ENCODE measurements at regions not wholly inside any gene's neighbourhood (a gene's known extent, or its start where the extent isn't known, plus 50 kb on each side); places are given as distances from the start of the nearest gene placed in this dataset.
"Not testable (repeated sequence)": the region's sequence is repeated elsewhere in the genome, so short reads cannot be mapped to it uniquely, and the experiment has no call there.

- FAIRE-seq (no peak), DNase-seq (ENCODE audit: low spot score) (no peak)
These were observed 116.7 kb upstream of the KLF4 start for GRCh38 chr9:107606149-107606790.

- FAIRE-seq (no peak), DNase-seq (ENCODE audit: low spot score) (no peak)
These were observed 115.5 kb upstream of the KLF4 start for GRCh38 chr9:107605041-107605440.

DNA sequence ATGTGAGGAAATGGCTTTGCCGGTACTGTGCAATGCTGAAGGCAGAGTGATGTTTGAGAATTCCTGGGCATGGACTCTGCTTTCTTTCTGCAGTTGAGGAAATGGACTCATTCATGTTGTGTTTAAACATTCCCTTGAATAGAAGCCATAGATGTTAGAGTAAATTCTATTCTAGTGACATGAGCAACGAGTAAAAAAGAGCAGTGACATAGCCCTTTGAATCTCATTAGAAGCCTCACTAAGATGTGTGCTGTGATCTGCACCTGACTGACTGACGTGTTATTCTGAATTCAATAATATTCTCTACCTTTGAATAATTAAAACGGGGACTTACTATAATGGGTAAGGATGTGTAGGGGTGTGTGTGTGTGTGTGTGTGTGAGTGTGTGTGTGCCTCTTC, 113.7 kb upstream of the KLF4 start:
- DNase-seq (ENCODE audit: low spot score) = no peak
- no peak for FAIRE-seq

- FAIRE-seq (no peak), DNase-seq (ENCODE audit: low spot score) (no peak)
These were observed 110.5 kb upstream of the KLF4 start for GRCh38 chr9:107600060-107600573.

GRCh38 chr9:107597743-107598217, 108.2 kb upstream of the KLF4 start:
- no peak for DNase-seq (ENCODE audit: low spot score)
- no peak for FAIRE-seq

GRCh38 chr9:107594908-107595530, 105.5 kb upstream of the KLF4 start:
- no peak for DNase-seq (ENCODE audit: low spot score)
- FAIRE-seq = no peak

DNA sequence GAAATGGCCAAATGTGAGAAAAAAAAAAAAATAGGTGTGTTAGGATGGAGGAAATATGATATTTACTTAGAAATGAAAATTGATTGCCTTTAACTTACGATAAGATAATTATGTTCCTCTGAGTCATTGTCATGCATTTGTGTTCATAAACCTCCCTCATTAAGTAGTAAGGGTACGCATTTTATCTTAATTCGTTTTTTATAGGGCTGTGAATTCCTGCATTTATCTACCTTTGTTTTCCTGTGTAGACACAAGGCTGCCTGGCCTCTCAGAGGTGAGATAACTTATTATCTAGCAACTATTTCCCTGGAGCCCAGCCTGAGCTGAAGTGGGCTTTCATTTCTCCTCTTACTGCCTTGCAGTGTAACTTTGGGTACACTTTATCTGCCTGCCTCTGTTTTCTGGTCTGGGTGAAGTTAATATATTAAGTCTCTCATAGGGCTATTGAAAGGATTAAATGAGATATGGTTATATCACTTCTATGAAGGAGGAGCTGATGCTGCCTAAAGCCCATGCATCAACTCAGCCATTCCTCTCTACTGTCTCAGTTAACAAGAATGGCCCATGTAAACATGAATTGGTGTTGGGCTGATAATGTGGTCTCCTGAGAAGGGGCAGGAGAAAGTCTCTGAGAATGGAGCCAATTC, 103.8 kb upstream of the KLF4 start:
- DNase-seq (ENCODE audit: low spot score) = no peak

GRCh38 chr9:107592424-107592823, 102.9 kb upstream of the KLF4 start:
- DNase-seq (ENCODE audit: low spot score) (no peak), FAIRE-seq (no peak)

More for the DNA sequence above, 103.8 kb upstream of the KLF4 start:
- no peak for FAIRE-seq

DNA sequence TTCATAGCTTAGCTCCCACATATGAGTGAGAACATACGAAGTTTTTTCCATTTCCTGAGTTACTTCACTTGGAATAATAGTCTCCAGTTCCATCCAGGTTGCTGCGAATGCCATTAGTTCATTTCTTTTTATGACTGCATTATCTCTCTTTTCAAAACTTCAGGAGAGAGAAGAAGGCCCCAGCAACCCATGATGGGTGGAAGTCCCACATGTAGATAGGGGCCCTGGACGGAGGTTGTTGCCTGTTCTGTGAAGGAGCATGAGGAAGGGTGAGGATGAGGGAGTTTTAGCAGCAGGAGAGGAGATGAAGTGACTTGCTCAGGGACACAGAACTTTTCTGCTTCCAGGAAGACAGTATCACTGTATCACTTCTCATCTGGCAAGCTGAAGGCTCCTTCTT, 102.2 kb upstream of the KLF4 start:
- DNase-seq (ENCODE audit: low spot score) (no peak), FAIRE-seq (no peak)

DNA sequence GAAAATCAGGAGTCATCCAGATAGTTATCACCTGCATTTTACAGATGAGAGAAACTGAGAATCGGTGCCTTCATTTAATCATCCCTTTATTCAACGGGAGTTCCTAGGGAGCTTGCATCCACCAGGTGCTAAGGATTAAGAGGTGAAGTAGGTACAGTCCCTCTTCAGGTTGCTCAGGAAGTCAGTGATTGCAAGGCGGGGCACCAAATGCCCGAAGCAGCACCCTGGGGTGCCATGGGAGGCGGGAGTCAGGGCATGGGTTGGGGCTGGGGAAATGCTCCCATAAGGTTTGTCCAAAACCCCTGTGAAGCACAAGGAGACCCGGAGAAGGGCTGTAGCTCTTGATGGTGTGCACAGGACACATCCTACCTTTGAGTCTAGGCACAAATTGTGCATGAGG, 98.8 kb upstream of the KLF4 start:
- DNase-seq (ENCODE audit: low spot score) (no peak), FAIRE-seq (no peak)

GRCh38 chr9:107587191-107587963, 97.8 kb upstream of the KLF4 start:
- FAIRE-seq = no peak
- DNase-seq (ENCODE audit: low spot score) = no peak

DNA sequence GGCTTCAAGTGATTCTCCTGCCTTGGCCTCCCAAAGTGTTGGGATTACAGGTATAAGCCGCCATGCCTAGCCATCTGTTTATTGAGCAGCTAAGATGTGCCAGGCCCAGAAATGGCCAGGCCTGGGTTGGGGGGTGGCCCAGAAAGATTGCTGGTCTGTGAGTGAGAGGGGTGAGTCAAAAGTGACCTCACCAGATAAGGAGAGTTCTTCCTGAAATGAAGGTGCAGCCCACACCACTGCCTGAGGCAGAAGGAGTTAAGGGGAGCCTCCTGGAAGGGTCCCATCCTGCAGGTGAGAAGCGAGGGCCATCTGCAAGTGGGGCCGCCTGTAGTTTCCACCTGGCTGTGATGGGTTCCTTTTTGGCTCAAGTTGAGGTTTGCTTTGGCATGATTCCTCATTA, 96.9 kb upstream of the KLF4 start:
- FAIRE-seq (no peak), DNase-seq (ENCODE audit: low spot score) (no peak)

DNA sequence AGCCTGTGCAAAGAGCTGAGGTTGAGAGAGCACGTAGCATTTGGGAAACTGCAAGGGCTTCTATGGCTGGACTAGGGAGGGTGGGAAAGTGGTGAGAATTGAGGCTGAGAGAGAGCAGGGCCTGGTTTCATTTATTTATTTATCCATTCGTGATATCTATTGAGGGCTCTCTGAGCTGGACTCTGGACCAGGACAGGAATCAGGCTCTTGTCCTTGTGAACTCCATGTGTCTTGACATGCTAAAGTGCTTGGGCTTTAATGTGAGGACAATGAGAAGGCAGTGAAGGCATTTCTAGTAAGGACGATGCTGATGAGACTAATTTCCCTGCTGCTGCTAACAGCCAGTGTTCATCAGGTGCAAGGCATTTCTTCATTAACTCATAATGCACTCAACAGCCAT, 95.9 kb upstream of the KLF4 start:
- FAIRE-seq (no peak), DNase-seq (ENCODE audit: low spot score) (no peak)

DNA sequence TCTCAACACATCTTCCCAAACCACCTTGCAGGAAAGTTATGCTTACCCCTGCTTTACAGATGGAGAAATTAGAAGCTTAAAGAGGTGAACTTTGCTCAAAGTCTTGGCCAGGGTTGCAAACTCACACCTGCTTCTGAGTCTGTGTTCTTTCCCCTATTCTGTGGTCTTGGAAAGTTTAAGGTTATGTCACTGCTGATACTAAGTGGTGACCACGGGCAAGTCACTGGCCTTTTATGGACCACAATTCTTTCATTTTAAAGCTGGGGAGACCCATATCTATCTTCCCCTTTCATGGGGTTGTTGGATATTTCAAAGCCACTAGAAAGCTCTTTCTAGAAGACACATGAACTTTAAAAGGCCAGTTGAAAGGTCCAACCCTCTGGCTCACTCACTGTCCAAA, 95.4 kb upstream of the KLF4 start:
- no peak for DNase-seq (ENCODE audit: low spot score)
- FAIRE-seq = no peak

- FAIRE-seq (no peak), DNase-seq (ENCODE audit: low spot score) (no peak)
These were observed 94.6 kb upstream of the KLF4 start for GRCh38 chr9:107584186-107584585.

DNA sequence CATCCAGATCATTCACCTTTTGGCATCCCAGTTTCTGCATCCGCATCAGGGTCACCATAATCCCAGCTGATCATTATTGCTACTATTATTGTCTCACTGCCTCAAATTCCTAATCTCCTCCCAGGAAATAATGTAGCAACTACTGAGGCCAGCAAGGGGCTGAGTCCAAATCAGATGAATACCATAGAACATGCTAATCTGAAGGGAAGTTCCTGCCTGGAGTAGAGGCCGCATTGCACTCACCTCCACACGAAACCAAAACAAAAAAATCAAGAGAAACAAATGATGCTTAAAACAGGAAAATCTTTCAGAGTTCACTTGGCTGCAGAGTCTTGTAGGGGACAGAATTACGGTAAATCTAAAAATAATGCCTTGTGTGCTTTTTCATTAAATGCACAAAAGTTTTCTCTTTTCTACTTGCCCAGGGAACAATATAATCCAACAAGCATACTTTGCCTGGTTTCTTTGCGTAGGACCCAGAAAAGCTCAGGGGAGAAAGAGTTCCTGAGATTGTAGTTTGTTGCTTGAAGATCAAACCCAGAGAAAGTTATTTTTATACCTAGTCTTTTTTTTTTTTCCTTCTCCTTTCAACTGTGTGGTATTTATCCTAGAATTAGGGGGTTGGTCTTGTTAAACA, 87.7 kb upstream of the KLF4 start:
- FAIRE-seq (no peak), DNase-seq (ENCODE audit: low spot score) (no peak)

DNA sequence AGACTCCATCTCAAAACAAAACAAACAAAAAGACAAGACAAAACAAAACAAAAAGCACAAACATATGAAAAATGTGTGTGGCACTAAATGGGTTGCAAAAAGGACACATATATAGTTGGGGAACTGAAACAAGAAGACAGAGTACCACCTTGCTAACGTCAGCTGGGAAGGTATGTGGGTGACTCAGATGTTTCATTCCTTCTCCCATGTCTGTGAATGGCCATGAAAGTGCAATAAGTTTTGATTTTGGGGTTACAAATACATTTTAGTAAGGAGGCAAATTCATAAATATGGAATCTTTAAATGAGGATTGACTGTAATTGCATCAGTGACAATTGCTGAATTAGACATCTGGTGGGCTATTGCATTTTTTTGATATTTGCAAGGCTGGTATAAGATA, 81.6 kb upstream of the KLF4 start:
- DNase-seq (ENCODE audit: low spot score) = no peak
- FAIRE-seq = no peak

DNA sequence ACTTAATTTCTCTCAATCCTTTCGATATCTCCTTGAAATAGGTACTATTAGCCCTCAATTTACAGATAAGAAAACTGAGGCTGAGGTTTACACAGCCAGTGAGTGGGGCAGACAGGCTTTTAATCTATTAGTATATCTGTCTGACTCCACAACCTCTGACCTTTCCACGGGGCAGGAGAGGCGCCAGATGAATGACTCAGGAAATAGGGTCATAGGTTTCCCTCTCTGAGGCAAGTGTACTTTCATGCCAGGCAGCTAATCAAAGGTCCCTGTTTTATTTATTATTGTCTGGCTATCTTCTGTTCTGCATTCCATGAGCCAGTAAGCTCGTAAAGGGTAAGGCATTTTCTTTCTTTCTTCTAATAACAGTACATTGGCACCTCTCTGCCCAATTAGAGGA, 79.6 kb upstream of the KLF4 start:
- no peak for DNase-seq (ENCODE audit: low spot score)
- no peak for FAIRE-seq

DNA sequence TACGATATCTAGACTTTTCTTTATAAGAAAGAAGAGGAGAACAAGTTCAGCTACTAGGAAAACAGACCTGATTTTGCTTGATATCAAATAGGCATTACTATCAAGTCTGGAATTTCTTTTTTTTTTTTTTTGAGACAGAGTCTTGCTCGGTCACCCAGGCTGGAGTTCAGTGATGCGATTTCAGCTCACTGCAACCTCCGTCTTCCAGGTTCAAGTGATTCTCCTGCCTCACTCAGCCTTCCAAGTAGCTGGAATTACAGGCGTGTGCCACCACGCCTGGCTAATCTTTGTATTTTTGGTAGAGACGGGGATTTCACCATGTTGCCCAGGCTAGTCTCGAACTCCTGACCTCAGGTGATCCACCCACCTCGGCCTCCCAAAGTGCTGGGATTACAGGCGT, 78.8 kb upstream of the KLF4 start:
- FAIRE-seq; DNase-seq (ENCODE audit: low spot score): not testable (repeated sequence)

DNA sequence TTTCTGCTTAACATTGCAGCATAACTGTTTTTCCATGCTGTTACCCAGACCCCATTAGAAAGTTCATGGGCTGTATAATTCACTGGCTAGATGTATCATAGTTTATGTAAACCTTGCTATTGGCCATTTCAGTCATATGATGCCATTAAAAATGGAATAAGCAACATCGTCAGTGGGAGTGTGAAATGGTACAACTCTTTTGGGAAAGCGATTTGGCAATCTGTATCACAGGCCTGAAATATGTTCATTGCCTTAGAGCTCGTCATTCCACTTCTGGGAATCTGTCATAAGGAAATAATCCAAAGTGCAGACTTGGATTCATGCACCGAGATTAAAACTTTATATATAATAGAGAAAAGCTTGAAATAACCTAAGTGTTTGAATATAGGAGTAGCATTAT, 77.9 kb upstream of the KLF4 start:
- DNase-seq (ENCODE audit: low spot score) = no peak
- FAIRE-seq = no peak

- DNase-seq (ENCODE audit: low spot score) (no peak), FAIRE-seq (no peak)
These were observed 77.1 kb upstream of the KLF4 start for GRCh38 chr9:107566611-107567061.

All from urothelium cell line (cell line).